Liver (tissue), 3 donors: ENCODE measurements at regions not wholly inside any gene's neighbourhood (a gene's known extent, or its start where the extent isn't known, plus 50 kb on each side); places are given as distances from the start of the nearest gene placed in this dataset.

Experiments used
- ATF3 ChIP-seq: IDR thresholded peaks from 2 replicates; pipeline ENCODE4 v1.6.1; 2016; ENCODE audit warnings: antibody characterized with exemption
- CTCF ChIP-seq: fragments of 150-350 bp; IDR thresholded peaks from 2 replicates; pipeline ENCODE4 v1.5.1; 2017; ENCODE audit warnings: improper control_type of control experiment, low read depth, low read length; ENCODE audit not compliant: missing input control
- HNF4G ChIP-seq: IDR thresholded peaks from 2 replicates; pipeline ENCODE4 v1.6.1; 2016; ENCODE audit warnings: antibody characterized with exemption
- MAX ChIP-seq: IDR thresholded peaks from 2 replicates; pipeline ENCODE4 v1.6.1; 2016; ENCODE audit warnings: antibody characterized with exemption
- REST ChIP-seq: IDR thresholded peaks from 2 replicates; pipeline ENCODE4 v1.6.1; 2016; ENCODE audit warnings: antibody characterized with exemption, mild to moderate bottlenecking
- SP1 ChIP-seq: IDR thresholded peaks from 2 replicates; pipeline ENCODE4 v1.6.1; 2018; ENCODE audit warnings: antibody characterized with exemption, mild to moderate bottlenecking
- TAF1 ChIP-seq: conservative IDR thresholded peaks from 2 replicates; pipeline ENCODE4 v1.6.1; 2016; ENCODE audit warnings: antibody characterized with exemption, mild to moderate bottlenecking
- YY1 ChIP-seq: IDR thresholded peaks from 2 replicates; pipeline ENCODE4 v1.6.1; 2016; ENCODE audit warnings: antibody characterized with exemption, mild to moderate bottlenecking
- donor health status: healthy.
- donor health status: healthy.

- TF ChIP-seq SP1 (no peak), CTCF (no peak), HNF4G (no peak), ATF3 (no peak), MAX (no peak), REST (no peak), YY1 (no peak), TAF1 (no peak)
Observed at GRCh38 chr7:8932751-8933150, 499.3 kb downstream of the NXPH1 start.
